ENCODE measurements at regions not wholly inside any gene's neighbourhood (a gene's known extent, or its start where the extent isn't known, plus 50 kb on each side); places are given as distances from the start of the nearest gene placed in this dataset.
"Not testable (repeated sequence)": the region's sequence is repeated elsewhere in the genome, so short reads cannot be mapped to it uniquely, and the experiment has no call there.

- no peak for ATAC-seq
Measured at GRCh38 chr1:116819081-116819480, 64.9 kb downstream of the CD2 start.

GRCh38 chr1:116820369-116820768 is 66.1 kb downstream of the CD2 start:
- no peak for ATAC-seq

- ATAC-seq, result no peak
Measured at GRCh38 chr1:116821763-116822162, 67.5 kb downstream of the CD2 start.

- no peak for ATAC-seq
Measured at GRCh38 chr1:116824631-116825206, 70.5 kb downstream of the CD2 start.

- no peak for ATAC-seq
Measured at GRCh38 chr1:116825207-116825719, 71.0 kb downstream of the CD2 start.

- ATAC-seq, result no peak
Measured at GRCh38 chr1:116825720-116826438, 71.6 kb downstream of the CD2 start.

GRCh38 chr1:116826818-116827606 is 72.8 kb downstream of the CD2 start:
- peak; percentile 93 to 94 for ATAC-seq

- peak in 1 of 2 donors; percentile 22 for ATAC-seq
Measured at GRCh38 chr1:116827607-116828105, 73.4 kb downstream of the CD2 start.

GRCh38 chr1:116832308-116832931 is 77.3 kb upstream of the PTGFRN start:
- no peak for ATAC-seq

GRCh38 chr1:116832932-116833578 is 76.7 kb upstream of the PTGFRN start:
- no peak for ATAC-seq

GRCh38 chr1:116833718-116834117 is 76.0 kb upstream of the PTGFRN start:
- ATAC-seq, result no peak

GRCh38 chr1:116834595-116834994 is 75.1 kb upstream of the PTGFRN start:
- peak in 1 of 2 donors; percentile 27 for ATAC-seq

GRCh38 chr1:116835161-116835560 is 74.6 kb upstream of the PTGFRN start:
- no peak for ATAC-seq

- no peak for ATAC-seq
Measured at GRCh38 chr1:116836099-116836498, 73.6 kb upstream of the PTGFRN start.

GRCh38 chr1:116841569-116842344 is 68.0 kb upstream of the PTGFRN start:
- no peak for ATAC-seq

- ATAC-seq, result no peak
Measured at GRCh38 chr1:116842654-116843053, 67.1 kb upstream of the PTGFRN start.

GRCh38 chr1:116844775-116845174 is 64.9 kb upstream of the PTGFRN start:
- ATAC-seq, result no peak

- ATAC-seq, result no peak
Measured at GRCh38 chr1:116847190-116847589, 62.5 kb upstream of the PTGFRN start.

GRCh38 chr1:116847688-116848531 is 61.8 kb upstream of the PTGFRN start:
- peak; percentile 98 to 99 for ATAC-seq

- no peak for ATAC-seq
Measured at GRCh38 chr1:116850436-116850835, 59.3 kb upstream of the PTGFRN start.

GRCh38 chr1:116851189-116851588 is 58.5 kb upstream of the PTGFRN start:
- not testable (repeated sequence) for ATAC-seq

All from activated CD4-positive, CD25-positive, alpha-beta regulatory T cell treated with anti-CD3 and anti-CD28 coated beads, Interleukin-2, amount 50 U/mL, for 24 hours (primary cell).